ENCODE measurements at regions not wholly inside any gene's neighbourhood (a gene's known extent, or its start where the extent isn't known, plus 50 kb on each side); places are given as distances from the start of the nearest gene placed in this dataset.
A peak's percentile ranks its signal among the peaks of the same experiment; 100 is the strongest.

DNA sequence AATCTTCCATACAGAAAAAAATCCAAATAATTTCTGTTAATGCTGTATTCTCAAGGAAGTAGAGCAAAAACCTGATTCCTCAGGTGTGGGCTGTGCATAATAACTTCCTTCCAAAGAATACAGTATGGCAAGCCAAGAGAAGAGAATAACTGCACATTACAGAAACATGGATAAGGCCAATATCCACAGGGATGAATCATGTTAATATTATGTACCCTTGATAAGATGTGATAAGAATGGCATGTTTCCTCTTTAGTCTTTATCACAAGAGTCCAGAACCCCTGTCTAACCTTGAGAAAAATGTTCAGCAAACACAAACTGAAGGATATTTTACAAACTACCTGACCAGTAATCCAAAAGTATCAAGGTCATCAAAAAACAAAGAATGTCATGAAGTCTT, 795.8 kb downstream of the SEMA5A start:
- no peak for DNase-seq (ENCODE audit: low spot score)
- Histone ChIP-seq H3K27me3 (no peaks in the 10 kb centered on the region), H3K4me1 (no peaks in the 10 kb centered on the region), H3K27ac (no peak overlapping the region), H3K9me3 (no peaks in the 10 kb centered on the region), H3K4me3 (no peak overlapping the region), H3K36me3 (no peaks in the 10 kb centered on the region)
- TF ChIP-seq CTCF (IDR thresholded peaks at IDR 0.05) = no peak

DNA sequence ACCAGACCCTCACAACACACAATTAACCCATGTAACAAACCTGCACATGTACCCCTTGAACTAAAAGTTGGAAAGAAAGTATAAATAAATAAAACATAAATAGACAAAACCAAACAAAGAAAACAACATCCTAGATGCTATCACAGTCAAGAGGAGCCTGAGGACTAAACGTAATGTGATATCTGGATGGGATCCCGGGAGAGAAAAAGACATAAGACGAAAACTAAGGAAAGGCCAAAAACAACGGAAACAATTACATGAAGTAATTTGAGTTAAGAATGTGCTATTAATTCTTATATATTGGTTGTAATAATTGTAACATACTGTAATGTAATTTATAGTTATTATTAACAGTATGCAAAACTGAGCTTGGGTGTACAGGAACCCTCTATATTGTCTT, 793.9 kb downstream of the SEMA5A start:
- no peak for TF ChIP-seq CTCF (IDR thresholded peaks at IDR 0.05)
- no peaks in the 10 kb centered on the region for H3K9me3 ChIP-seq
- no peaks in the 10 kb centered on the region for H3K36me3 ChIP-seq
- no peak for DNase-seq (ENCODE audit: low spot score)
- no peak overlapping the region for H3K4me3 ChIP-seq
- H3K27me3 ChIP-seq = no peaks in the 10 kb centered on the region
- H3K4me1 ChIP-seq = no peaks in the 10 kb centered on the region
- H3K27ac ChIP-seq = no peak overlapping the region

DNA sequence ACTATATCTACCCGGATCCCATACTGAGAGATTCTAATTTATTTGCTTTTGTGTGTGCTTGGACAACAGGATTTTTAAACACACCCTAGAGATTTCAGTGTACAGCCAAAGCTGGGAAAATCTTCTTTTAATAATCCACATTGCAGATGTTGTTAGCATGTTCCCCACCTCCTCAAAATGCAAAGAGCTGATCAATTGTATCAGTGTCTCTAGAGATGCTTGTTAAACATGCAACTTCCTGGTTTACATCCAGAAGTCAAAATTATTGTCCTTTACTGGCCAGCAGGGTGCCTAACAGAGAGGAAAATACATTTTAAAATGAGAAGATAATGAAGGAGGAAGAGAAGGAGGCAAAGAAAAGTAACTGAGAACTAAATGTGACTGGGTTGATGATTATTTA, 793.3 kb downstream of the SEMA5A start:
- Histone ChIP-seq H3K9me3 (no peaks in the 10 kb centered on the region), H3K4me1 (no peaks in the 10 kb centered on the region), H3K36me3 (no peaks in the 10 kb centered on the region), H3K27ac (no peak overlapping the region), H3K27me3 (no peaks in the 10 kb centered on the region), H3K4me3 (no peak overlapping the region)
- TF ChIP-seq CTCF (IDR thresholded peaks at IDR 0.05) = no peak
- no peak for DNase-seq (ENCODE audit: low spot score)

DNA sequence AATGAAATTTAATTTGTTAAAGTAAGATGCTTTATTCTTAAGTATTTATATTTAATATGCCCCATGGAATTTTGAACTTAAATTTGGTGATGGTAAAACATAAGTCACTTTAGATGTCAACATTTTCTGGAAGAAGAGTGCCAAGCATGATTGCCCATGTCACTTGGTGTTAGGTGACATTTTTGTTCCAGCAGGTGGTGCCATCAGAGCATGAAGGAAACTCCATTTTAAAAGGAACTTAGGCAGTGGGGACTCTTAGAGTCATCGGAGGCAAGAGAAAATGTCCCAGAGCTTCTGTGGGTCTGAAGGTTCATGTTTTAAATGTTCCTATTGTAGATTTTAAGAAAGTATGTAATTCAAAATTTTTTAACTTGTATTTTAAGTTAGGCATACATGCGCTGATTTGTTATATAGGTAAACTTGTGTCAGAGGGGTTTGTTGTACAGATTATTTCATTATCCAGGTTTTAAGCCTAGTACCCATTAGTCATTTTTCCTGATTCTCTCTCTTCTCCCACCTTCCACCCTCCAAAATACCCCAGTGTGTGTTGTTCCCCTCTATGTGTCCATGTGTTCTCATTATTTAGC, 789.3 kb downstream of the SEMA5A start:
- DNase-seq (ENCODE audit: low spot score) = no peak
- no peak overlapping the region for H3K27ac ChIP-seq
- TF ChIP-seq CTCF (IDR thresholded peaks at IDR 0.05) = peak in 1 of 2 donors; percentile 66
- no peaks in the 10 kb centered on the region for H3K9me3 ChIP-seq
- H3K27me3 ChIP-seq = no peaks in the 10 kb centered on the region
- H3K36me3 ChIP-seq = no peaks in the 10 kb centered on the region
- no peaks in the 10 kb centered on the region for H3K4me1 ChIP-seq
- H3K4me3 ChIP-seq = no peak overlapping the region

- no peak overlapping the region for H3K27ac ChIP-seq
Observed at GRCh38 chr5:8765886-8766285, 780.0 kb downstream of the SEMA5A start.

More at GRCh38 chr5:8765886-8766285, 780.0 kb downstream of the SEMA5A start:
- no peak overlapping the region for H3K4me3 ChIP-seq
- DNase-seq (ENCODE audit: low spot score) = no peak
- H3K9me3 ChIP-seq = no peaks in the 10 kb centered on the region
- no peaks in the 10 kb centered on the region for H3K4me1 ChIP-seq
- TF ChIP-seq CTCF (IDR thresholded peaks at IDR 0.05) = no peak
- H3K27me3 ChIP-seq = no peaks in the 10 kb centered on the region
- H3K36me3 ChIP-seq = no peaks in the 10 kb centered on the region
